ENCODE measurements at regions not wholly inside any gene's neighbourhood (a gene's known extent, or its start where the extent isn't known, plus 50 kb on each side); places are given as distances from the start of the nearest gene placed in this dataset.

DNA sequence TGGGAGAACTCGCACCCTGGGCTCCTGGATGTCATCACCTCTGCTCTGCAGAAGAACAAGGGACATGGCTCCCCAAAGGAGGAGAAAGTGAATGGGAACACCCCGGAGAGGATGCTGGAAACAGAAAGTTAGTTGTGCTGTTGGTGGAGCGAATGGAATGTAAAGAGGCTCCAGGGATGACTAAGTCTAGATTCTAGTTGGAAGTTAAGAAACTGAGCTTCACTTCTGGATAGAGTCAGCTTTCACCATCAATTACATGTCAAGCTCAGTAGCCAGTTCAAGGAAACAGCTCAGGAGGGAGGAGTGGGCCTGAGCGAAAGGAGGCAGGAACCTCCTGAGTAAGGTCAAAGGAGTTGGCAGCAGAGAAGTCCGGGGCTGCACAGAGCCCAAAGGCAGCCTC is 132.1 kb upstream of the ARID1B start:
- TF ChIP-seq EP300 (IDR thresholded peaks at IDR 0.05) (no peak), POLR2A (IDR thresholded peaks at IDR 0.05) (no peak)
